ENCODE measurements at regions not wholly inside any gene's neighbourhood (a gene's known extent, or its start where the extent isn't known, plus 50 kb on each side); places are given as distances from the start of the nearest gene placed in this dataset.
"Not testable (repeated sequence)": the region's sequence is repeated elsewhere in the genome, so short reads cannot be mapped to it uniquely, and the experiment has no call there.

GRCh38 chr21:15209224-15209623 is 144.4 kb upstream of the NRIP1 start:
- TF ChIP-seq CTCF (conservative IDR thresholded peaks at IDR 0.05; ENCODE audit: low read depth, low read length): no peak
- H3K27me3 ChIP-seq (ENCODE audit: insufficient read depth, low read depth): no peaks in the 10 kb centered on the region
- no peak overlapping the region for H3K4me3 ChIP-seq (IDR thresholded peaks at IDR 0.05; ENCODE audit: insufficient read depth, low read depth, low read length)
- no peak overlapping the region for H2AFZ ChIP-seq (ENCODE audit: low read depth)
- H3K27ac ChIP-seq: no peak overlapping the region
- no peak overlapping the region for H3K4me2 ChIP-seq
- no peaks in the 10 kb centered on the region for H4K20me1 ChIP-seq (ENCODE audit: insufficient read depth)
- H3K9ac ChIP-seq: no peak overlapping the region
- H3K79me2 ChIP-seq (ENCODE audit: insufficient read depth, low read depth): no peaks in the 10 kb centered on the region
- no peaks in the 10 kb centered on the region for H3K36me3 ChIP-seq (ENCODE audit: insufficient read depth)
- H3K4me1 ChIP-seq (ENCODE audit: low read depth, poor library complexity, severe bottlenecking): no peaks in the 10 kb centered on the region

DNA sequence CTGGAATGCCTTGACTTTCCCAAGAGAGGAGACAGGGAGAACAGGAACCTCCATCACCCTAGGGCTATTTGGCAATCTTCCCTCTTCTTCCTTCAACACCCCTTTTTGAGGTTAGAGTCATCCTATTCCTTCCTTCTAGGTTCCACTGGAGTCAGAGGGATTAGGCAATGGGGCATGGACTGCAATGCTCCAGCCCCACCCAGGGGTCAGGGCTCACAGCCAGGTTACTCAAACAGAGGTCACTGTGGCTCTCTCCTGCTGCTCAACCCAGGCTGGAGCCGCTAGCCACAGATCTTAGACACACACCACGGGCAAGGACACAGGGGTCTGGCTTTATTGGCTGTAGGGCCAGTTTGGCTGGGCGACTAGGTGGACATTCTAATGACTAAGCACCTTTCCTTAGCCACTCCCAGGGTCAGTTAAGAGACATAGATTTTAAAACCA is 145.5 kb upstream of the NRIP1 start:
- Histone ChIP-seq H3K4me3 (IDR thresholded peaks at IDR 0.05; ENCODE audit: insufficient read depth, low read depth, low read length) (no peak overlapping the region), H3K4me1 (ENCODE audit: low read depth, poor library complexity, severe bottlenecking) (no peaks in the 10 kb centered on the region), H3K36me3 (ENCODE audit: insufficient read depth) (no peaks in the 10 kb centered on the region), H3K79me2 (ENCODE audit: insufficient read depth, low read depth) (no peaks in the 10 kb centered on the region), H3K27me3 (ENCODE audit: insufficient read depth, low read depth) (no peaks in the 10 kb centered on the region), H3K9ac (no peak overlapping the region), H4K20me1 (ENCODE audit: insufficient read depth) (no peaks in the 10 kb centered on the region), H3K27ac (no peak overlapping the region), H2AFZ (ENCODE audit: low read depth) (no peak overlapping the region), H3K4me2 (no peak overlapping the region)
- no peak for TF ChIP-seq CTCF (conservative IDR thresholded peaks at IDR 0.05; ENCODE audit: low read depth, low read length)

- Histone ChIP-seq H2AFZ (ENCODE audit: low read depth) (no peak overlapping the region), H3K4me2 (no peak overlapping the region)
Observed at GRCh38 chr21:15211491-15212133, 146.8 kb upstream of the NRIP1 start.

DNA sequence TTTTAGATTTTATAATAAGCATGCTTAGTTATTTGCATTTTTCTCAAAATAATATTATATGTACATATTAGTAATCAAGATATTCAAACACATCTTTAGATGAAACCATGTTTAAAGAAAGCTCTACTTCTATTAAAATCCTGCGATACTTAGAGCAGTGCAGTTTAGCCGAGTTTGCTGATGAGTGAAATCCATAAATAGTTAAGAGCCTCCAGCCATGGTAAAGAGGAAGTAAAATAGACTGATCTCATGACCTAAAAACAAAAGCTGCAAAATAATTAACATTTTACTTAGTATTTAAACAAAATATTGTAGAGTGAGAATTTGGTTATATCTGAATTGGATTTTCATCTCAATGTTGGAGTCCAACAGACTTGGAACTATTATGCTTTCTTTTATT is 147.4 kb upstream of the NRIP1 start:
- Histone ChIP-seq H3K27me3 (ENCODE audit: insufficient read depth, low read depth) (no peaks in the 10 kb centered on the region), H3K27ac (no peak overlapping the region), H4K20me1 (ENCODE audit: insufficient read depth) (no peaks in the 10 kb centered on the region), H3K79me2 (ENCODE audit: insufficient read depth, low read depth) (no peaks in the 10 kb centered on the region), H2AFZ (ENCODE audit: low read depth) (no peak overlapping the region), H3K9ac (no peak overlapping the region), H3K36me3 (ENCODE audit: insufficient read depth) (no peaks in the 10 kb centered on the region), H3K4me3 (IDR thresholded peaks at IDR 0.05; ENCODE audit: insufficient read depth, low read depth, low read length) (no peak overlapping the region), H3K4me1 (ENCODE audit: low read depth, poor library complexity, severe bottlenecking) (no peaks in the 10 kb centered on the region), H3K4me2 (no peak overlapping the region)
- no peak for TF ChIP-seq CTCF (conservative IDR thresholded peaks at IDR 0.05; ENCODE audit: low read depth, low read length)

More at GRCh38 chr21:15211491-15212133, 146.8 kb upstream of the NRIP1 start:
- no peak for TF ChIP-seq CTCF (conservative IDR thresholded peaks at IDR 0.05; ENCODE audit: low read depth, low read length)
- Histone ChIP-seq H3K9ac (no peak overlapping the region), H3K27ac (no peak overlapping the region), H3K27me3 (ENCODE audit: insufficient read depth, low read depth) (no peaks in the 10 kb centered on the region), H3K4me3 (IDR thresholded peaks at IDR 0.05; ENCODE audit: insufficient read depth, low read depth, low read length) (no peak overlapping the region), H4K20me1 (ENCODE audit: insufficient read depth) (no peaks in the 10 kb centered on the region), H3K4me1 (ENCODE audit: low read depth, poor library complexity, severe bottlenecking) (no peaks in the 10 kb centered on the region), H3K79me2 (ENCODE audit: insufficient read depth, low read depth) (no peaks in the 10 kb centered on the region), H3K36me3 (ENCODE audit: insufficient read depth) (no peaks in the 10 kb centered on the region)

- not testable (repeated sequence) for H2AFZ ChIP-seq (ENCODE audit: low read depth); H3K27ac ChIP-seq; H3K27me3 ChIP-seq (ENCODE audit: insufficient read depth, low read depth); H3K4me3 ChIP-seq (IDR thresholded peaks at IDR 0.05; ENCODE audit: insufficient read depth, low read depth, low read length); H3K36me3 ChIP-seq (ENCODE audit: insufficient read depth); H3K79me2 ChIP-seq (ENCODE audit: insufficient read depth, low read depth); H3K4me2 ChIP-seq; H3K4me1 ChIP-seq (ENCODE audit: low read depth, poor library complexity, severe bottlenecking); H3K9ac ChIP-seq; H4K20me1 ChIP-seq (ENCODE audit: insufficient read depth)
Observed at GRCh38 chr21:15218476-15218875, 153.7 kb upstream of the NRIP1 start.

Data from KMS-11 (cell line).